T-cell (primary cell): ENCODE measurements at regions not wholly inside any gene's neighbourhood (a gene's known extent, or its start where the extent isn't known, plus 50 kb on each side); places are given as distances from the start of the nearest gene placed in this dataset.

Experiments
- ATAC-seq, 4 experiments: fragments of 200-7000 bp in 3 of 4; fragments of 150-1000 bp in 1 of 4; cut with Tn5 transposase; replicated peaks in 1 of 4; 1 replicate in 3 of 4; 2 replicates in 1 of 4; pipeline ENCODE4 v1.10.0; 2021; ENCODE audit warnings: moderate library complexity in 3 of 4, mild to moderate bottlenecking in 2 of 4, moderate number of reproducible peaks in 1 of 4
- CTCF ChIA-PET, 2 donors: fragments of 300-600 bp; sonication (Branson Sonifier 250); formaldehyde crosslinking; loops; one replicate each; lab custom pipeline; 2022; ENCODE audit warnings: antibody characterized with exemption in 2 of 2; lab: Charles Lee
- POLR2A ChIA-PET, 2 donors: fragments of 300-600 bp; sonication (Branson Sonifier 250); formaldehyde crosslinking; loops; one replicate each; lab custom pipeline; 2022; ENCODE audit warnings: antibody characterized with exemption in 2 of 2; lab: Charles Lee
- DNase-seq, 35 experiments: peaks; one replicate each; pipeline versions ENCODE4 v3.0.0 to v3.0.0-alpha.2; 2013 to 2023
- H3K27ac ChIP-seq: one replicate; pipeline ENCODE4 v1.5.1; 2013; ENCODE audit warnings: low read length
- H3K27me3 ChIP-seq, 2 experiments: replicated peaks in 1 of 2; 1 replicate in 1 of 2; 2 replicates in 1 of 2; pipeline versions ENCODE4 v1.6.1 to v1.7.0; 2013; ENCODE audit warnings: low read length in 1 of 2, mixed read lengths in 1 of 2; ENCODE audit not compliant: control insufficient read depth in 2 of 2, insufficient read depth in 2 of 2; ENCODE audit errors: extremely low read depth in 1 of 2
- H3K36me3 ChIP-seq, 2 donors: 1 replicate in 1 of 2; 2 replicates in 1 of 2; pipeline versions ENCODE4 v1.6.1 to v1.7.0; 2013; ENCODE audit warnings: low read length in 1 of 2; ENCODE audit not compliant: control insufficient read depth in 2 of 2, insufficient read depth in 1 of 2; ENCODE audit errors: extremely low read depth in 1 of 2
- H3K4me1 ChIP-seq, 2 experiments: 1 replicate in 1 of 2; 2 replicates in 1 of 2; pipeline versions ENCODE4 v1.6.1 to v1.7.0; 2013; ENCODE audit warnings: low read length in 2 of 2, mixed read lengths in 1 of 2; ENCODE audit not compliant: insufficient read depth in 2 of 2, control insufficient read depth in 1 of 2; ENCODE audit errors: extremely low read depth in 1 of 2
- H3K4me3 ChIP-seq, 2 donors: 1 replicate in 1 of 2; 2 replicates in 1 of 2; pipeline versions ENCODE4 v1.5.1 to v1.7.0; 2013; ENCODE audit warnings: mild to moderate bottlenecking in 2 of 2, low read length in 1 of 2, moderate library complexity in 1 of 2; ENCODE audit not compliant: control insufficient read depth in 1 of 2; ENCODE audit errors: extremely low read depth in 1 of 2
- H3K9me3 ChIP-seq: 2 replicates; pipeline ENCODE4 v1.7.0; 2013
- H3K27ac Mint-ChIP-seq, 2 donors: one replicate each; pipeline ENCODE4 v1.8.0; 2020 to 2021; ENCODE audit warnings: mild to moderate bottlenecking in 2 of 2, mixed read lengths in 2 of 2
- H3K27me3 Mint-ChIP-seq, 2 donors: one replicate each; pipeline ENCODE4 v1.8.0; 2021 to 2022; ENCODE audit warnings: mixed read lengths in 2 of 2
- H3K36me3 Mint-ChIP-seq: one replicate; pipeline ENCODE4 v1.8.0; 2021; ENCODE audit warnings: mixed read lengths
- H3K4me1 Mint-ChIP-seq, 3 donors: one replicate each; pipeline ENCODE4 v1.8.0; 2020 to 2022; ENCODE audit warnings: mixed read lengths in 3 of 3, mild to moderate bottlenecking in 1 of 3
- H3K4me3 Mint-ChIP-seq, 3 donors: one replicate each; pipeline ENCODE4 v1.8.0; 2020 to 2022; ENCODE audit warnings: mild to moderate bottlenecking in 3 of 3, mixed read lengths in 3 of 3, moderate library complexity in 3 of 3
- H3K9me3 Mint-ChIP-seq, 3 donors: one replicate each; pipeline ENCODE4 v1.8.0; 2020 to 2022; ENCODE audit warnings: mixed read lengths in 3 of 3
- WGBS: methylation state at CpG from one replicate; pipeline ENCODE4 v1.1.5; 2013; ENCODE audit warnings: missing lambda C conversion rate; ENCODE audit not compliant: insufficient coverage; 5-methylcytosine and 5-hydroxymethylcytosine counted together

- POLR2A ChIA-PET = no interaction called here
- Mint-ChIP-seq H3K4me3 (no peak overlapping the region), H3K27me3 (no peaks in the 10 kb centered on the region), H3K27ac (no peak overlapping the region), H3K9me3 (peaks cover 0 to 7% (median 6%) of the 10 kb centered on the region in 3 donors), H3K4me1 (no peaks in the 10 kb centered on the region), H3K36me3 (no peaks in the 10 kb centered on the region)
- H3K27ac ChIP-seq = no peak overlapping the region
- H3K27me3 ChIP-seq = no peaks in the 10 kb centered on the region
- DNase-seq (no peak), ATAC-seq (no peak)
- H3K9me3 ChIP-seq = no peaks in the 10 kb centered on the region
- 84% methylated on average over 5 of the region's 5 CpGs for WGBS
- no peaks in the 10 kb centered on the region for H3K4me1 ChIP-seq
- CTCF ChIA-PET = no interaction called here
- no peak overlapping the region for H3K4me3 ChIP-seq
- H3K36me3 ChIP-seq = no peaks in the 10 kb centered on the region
Observed at GRCh38 chr5:31100781-31101310, 92.6 kb upstream of the CDH6 start.

- H3K27me3 ChIP-seq = no peaks in the 10 kb centered on the region
- CTCF ChIA-PET = no interaction called here
- no peaks in the 10 kb centered on the region for H3K4me1 Mint-ChIP-seq
- H3K4me3 Mint-ChIP-seq = no peak overlapping the region
- no peaks in the 10 kb centered on the region for H3K4me1 ChIP-seq
- peaks cover 0 to 7% (median 6%) of the 10 kb centered on the region in 3 donors for H3K9me3 Mint-ChIP-seq
- H3K27ac ChIP-seq = no peak overlapping the region
- no peaks in the 10 kb centered on the region for H3K27me3 Mint-ChIP-seq
- WGBS = no CpG with 5 or more reads among the region's 6 CpGs
- DNase-seq (no peak), ATAC-seq (no peak)
- H3K36me3 ChIP-seq = no peaks in the 10 kb centered on the region
- no peaks in the 10 kb centered on the region for H3K36me3 Mint-ChIP-seq
- no peak overlapping the region for H3K27ac Mint-ChIP-seq
- H3K9me3 ChIP-seq = no peaks in the 10 kb centered on the region
- no peak overlapping the region for H3K4me3 ChIP-seq
- POLR2A ChIA-PET = no interaction called here
Observed at GRCh38 chr5:31100047-31100575, 93.4 kb upstream of the CDH6 start.

DNA sequence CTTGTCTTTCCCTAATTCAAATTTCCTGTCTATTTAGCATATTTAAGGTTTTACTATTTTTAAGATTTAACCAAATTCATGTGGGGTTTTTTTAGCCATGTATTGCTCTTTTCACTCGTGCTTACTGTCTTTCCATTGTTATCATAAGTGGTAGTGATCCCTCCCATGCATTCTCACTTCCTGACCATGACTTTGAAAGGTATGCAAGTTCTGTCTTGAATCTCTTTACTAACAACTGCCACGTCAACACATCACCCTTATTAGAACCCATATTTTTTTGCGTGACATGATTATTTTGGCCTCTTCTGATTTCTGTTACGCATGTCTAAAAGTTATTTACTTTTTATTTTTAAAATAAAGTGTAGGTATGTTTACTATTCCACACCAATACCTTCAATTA, 94.7 kb upstream of the CDH6 start:
- Mint-ChIP-seq H3K27ac (no peak overlapping the region), H3K36me3 (no peaks in the 10 kb centered on the region), H3K9me3 (peaks cover 0 to 7% (median 0%) of the 10 kb centered on the region in 3 donors), H3K27me3 (no peaks in the 10 kb centered on the region), H3K4me1 (no peaks in the 10 kb centered on the region), H3K4me3 (no peak overlapping the region)
- no peaks in the 10 kb centered on the region for H3K9me3 ChIP-seq
- no peak for ATAC-seq
- CTCF ChIA-PET = no interaction called here
- no peak for DNase-seq
- H3K4me1 ChIP-seq = no peaks in the 10 kb centered on the region
- POLR2A ChIA-PET = no interaction called here
- H3K27ac ChIP-seq = no peak overlapping the region
- H3K27me3 ChIP-seq = no peaks in the 10 kb centered on the region
- no CpG with 5 or more reads among the region's 4 CpGs for WGBS
- H3K4me3 ChIP-seq = no peak overlapping the region
- no peaks in the 10 kb centered on the region for H3K36me3 ChIP-seq

DNA sequence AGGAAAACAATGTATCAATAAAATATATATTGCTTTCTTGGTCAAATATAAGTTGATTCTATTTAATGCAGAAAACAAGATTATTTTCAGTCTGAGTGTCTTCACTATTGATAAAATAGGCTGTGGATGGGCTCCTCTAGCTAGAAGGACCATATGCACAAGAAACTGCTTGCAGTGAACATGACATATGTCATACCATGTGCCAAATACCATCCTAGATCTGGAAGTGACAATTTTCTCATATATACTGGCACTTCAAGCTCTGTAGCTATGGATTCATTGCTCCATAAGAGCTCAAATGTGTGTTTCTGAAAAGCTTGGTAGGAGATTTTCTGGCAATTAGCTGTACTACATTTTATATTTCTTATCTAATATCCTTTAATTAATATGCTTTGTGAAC, 95.6 kb upstream of the CDH6 start:
- no peak overlapping the region for H3K27ac ChIP-seq
- ATAC-seq (no peak), DNase-seq (no peak)
- H3K4me1 Mint-ChIP-seq = no peaks in the 10 kb centered on the region
- ChIA-PET POLR2A (no interaction called here), CTCF (no interaction called here)
- no peak overlapping the region for H3K4me3 ChIP-seq
- no peaks in the 10 kb centered on the region for H3K27me3 Mint-ChIP-seq
- H3K36me3 ChIP-seq = no peaks in the 10 kb centered on the region
- H3K27me3 ChIP-seq = no peaks in the 10 kb centered on the region
- peaks cover 0 to 12% (median 2%) of the 10 kb centered on the region in 3 donors for H3K9me3 Mint-ChIP-seq
- H3K36me3 Mint-ChIP-seq = no peaks in the 10 kb centered on the region
- no peaks in the 10 kb centered on the region for H3K9me3 ChIP-seq
- no peak overlapping the region for H3K27ac Mint-ChIP-seq
- H3K4me1 ChIP-seq = no peaks in the 10 kb centered on the region
- no peak overlapping the region for H3K4me3 Mint-ChIP-seq

- 86% methylated on average over 4 of the region's 5 CpGs for WGBS
- no peaks in the 10 kb centered on the region for H3K4me1 ChIP-seq
- ChIA-PET CTCF (no interaction called here), POLR2A (no interaction called here)
- Mint-ChIP-seq H3K27ac (no peak overlapping the region), H3K27me3 (no peaks in the 10 kb centered on the region), H3K36me3 (no peaks in the 10 kb centered on the region), H3K9me3 (peaks cover 0 to 14% (median 2%) of the 10 kb centered on the region in 3 donors), H3K4me1 (no peaks in the 10 kb centered on the region), H3K4me3 (no peak overlapping the region)
- no peaks in the 10 kb centered on the region for H3K9me3 ChIP-seq
- no peaks in the 10 kb centered on the region for H3K27me3 ChIP-seq
- DNase-seq = no peak
- H3K27ac ChIP-seq = no peak overlapping the region
- ATAC-seq = no peak
- no peak overlapping the region for H3K4me3 ChIP-seq
- H3K36me3 ChIP-seq = no peaks in the 10 kb centered on the region
Observed at GRCh38 chr5:31096238-31096865, 97.1 kb upstream of the CDH6 start.

DNA sequence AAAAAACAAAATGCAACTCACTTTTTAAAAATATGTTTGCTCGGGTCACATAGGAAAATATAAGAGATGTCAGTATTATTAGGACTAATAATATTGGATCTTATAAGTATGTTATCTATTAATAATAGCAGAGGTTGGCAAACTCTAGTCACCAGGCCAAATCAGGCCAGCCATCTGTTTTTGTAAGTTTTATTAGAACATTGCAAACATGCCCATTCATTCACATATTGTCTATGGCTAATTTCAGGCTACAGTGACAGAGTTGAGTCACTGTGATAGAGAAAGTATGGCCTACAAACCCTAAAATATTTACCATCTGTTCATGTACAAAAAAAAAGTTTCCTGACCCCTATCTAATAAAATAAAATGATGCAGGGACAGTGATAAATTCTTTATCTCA, 97.7 kb upstream of the CDH6 start:
- POLR2A ChIA-PET = no interaction called here
- H3K4me3 ChIP-seq = no peak overlapping the region
- Mint-ChIP-seq H3K4me1 (no peaks in the 10 kb centered on the region), H3K9me3 (peaks cover 0 to 15% (median 2%) of the 10 kb centered on the region in 3 donors), H3K4me3 (no peak overlapping the region), H3K27ac (no peak overlapping the region), H3K36me3 (no peaks in the 10 kb centered on the region), H3K27me3 (no peaks in the 10 kb centered on the region)
- H3K9me3 ChIP-seq = no peaks in the 10 kb centered on the region
- DNase-seq = no peak
- H3K36me3 ChIP-seq = no peaks in the 10 kb centered on the region
- no peaks in the 10 kb centered on the region for H3K4me1 ChIP-seq
- CTCF ChIA-PET = no interaction called here
- no CpG with 5 or more reads among the region's 1 CpG for WGBS
- H3K27ac ChIP-seq = no peak overlapping the region
- no peaks in the 10 kb centered on the region for H3K27me3 ChIP-seq
- no peak for ATAC-seq
